ENCODE measurements at regions not wholly inside any gene's neighbourhood (a gene's known extent, or its start where the extent isn't known, plus 50 kb on each side); places are given as distances from the start of the nearest gene placed in this dataset.

GRCh38 chr20:11114382-11114781 lies 440.6 kb upstream of the JAG1 start:
- H3K4me3 ChIP-seq (ENCODE audit: low read depth, low read length), result no peak overlapping the region
- no peak for DNase-seq (ENCODE audit: low read depth, low spot score)
- no peak for TF ChIP-seq CTCF (IDR thresholded peaks at IDR 0.05; ENCODE audit: low read depth, low read length)
- in situ Hi-C loops (cut with HindIII; ENCODE audit: low sequenced_read_pairs), result no loop called here

GRCh38 chr20:11117808-11118528 lies 444.2 kb upstream of the JAG1 start:
- no peak overlapping the region for H3K4me3 ChIP-seq (ENCODE audit: low read depth, low read length)
- in situ Hi-C loops (cut with HindIII; ENCODE audit: low sequenced_read_pairs), result no loop called here
- TF ChIP-seq CTCF (IDR thresholded peaks at IDR 0.05; ENCODE audit: low read depth, low read length), result no peak
- peak; percentile 87 for DNase-seq (ENCODE audit: low read depth, low spot score)

- TF ChIP-seq CTCF (IDR thresholded peaks at IDR 0.05; ENCODE audit: low read depth, low read length), result no peak
- in situ Hi-C loops (cut with HindIII; ENCODE audit: low sequenced_read_pairs), result no loop called here
- DNase-seq (ENCODE audit: low read depth, low spot score), result no peak
- H3K4me3 ChIP-seq (ENCODE audit: low read depth, low read length), result no peak overlapping the region
Measured at GRCh38 chr20:11118802-11119380, 445.1 kb upstream of the JAG1 start.

GRCh38 chr20:11119573-11119972 lies 445.8 kb upstream of the JAG1 start:
- DNase-seq (ENCODE audit: low read depth, low spot score), result no peak
- in situ Hi-C loops (cut with HindIII; ENCODE audit: low sequenced_read_pairs), result no loop called here
- no peak for TF ChIP-seq CTCF (IDR thresholded peaks at IDR 0.05; ENCODE audit: low read depth, low read length)
- no peak overlapping the region for H3K4me3 ChIP-seq (ENCODE audit: low read depth, low read length)

- no peak for DNase-seq (ENCODE audit: low read depth, low spot score)
- no peak for TF ChIP-seq CTCF (IDR thresholded peaks at IDR 0.05; ENCODE audit: low read depth, low read length)
- H3K4me3 ChIP-seq (ENCODE audit: low read depth, low read length), result no peak overlapping the region
- in situ Hi-C loops (cut with HindIII; ENCODE audit: low sequenced_read_pairs), result no loop called here
Measured at GRCh38 chr20:11120431-11120830, 446.6 kb upstream of the JAG1 start.

- TF ChIP-seq CTCF (IDR thresholded peaks at IDR 0.05; ENCODE audit: low read depth, low read length), result no peak
- in situ Hi-C loops (cut with HindIII; ENCODE audit: low sequenced_read_pairs), result no loop called here
- H3K4me3 ChIP-seq (ENCODE audit: low read depth, low read length), result no peak overlapping the region
- no peak for DNase-seq (ENCODE audit: low read depth, low spot score)
Measured at GRCh38 chr20:11124849-11125505, 451.2 kb upstream of the JAG1 start.

Measured in astrocyte of the spinal cord (primary cell).